Mesenchymal stem cell (in vitro differentiated cells and primary cell): ENCODE measurements at regions not wholly inside any gene's neighbourhood (a gene's known extent, or its start where the extent isn't known, plus 50 kb on each side); places are given as distances from the start of the nearest gene placed in this dataset.
A peak's percentile ranks its signal among the peaks of the same experiment; 100 is the strongest.

Source experiments
- DNase-seq: peaks from one replicate; pipeline ENCODE4 v3.0.0-alpha.2; 2013
- H2AFZ ChIP-seq: one replicate; pipeline ENCODE4 v1.6.1; 2013; ENCODE audit warnings: low read depth, mild to moderate bottlenecking, control low read depth, inconsistent platforms, low read length, moderate library complexity
- H2AK5ac ChIP-seq: 2 replicates; pipeline ENCODE4 v1.6.1; 2013; ENCODE audit warnings: low read length, moderate library complexity, mild to moderate bottlenecking, inconsistent platforms; ENCODE audit not compliant: severe bottlenecking
- H2BK120ac ChIP-seq: one replicate; pipeline ENCODE4 v1.6.1; 2013; ENCODE audit warnings: low read depth, mild to moderate bottlenecking, inconsistent platforms, low read length, moderate library complexity
- H2BK12ac ChIP-seq, 2 experiments: one replicate each; pipeline ENCODE4 v1.6.1; 2013; ENCODE audit warnings: inconsistent platforms in 2 of 2, low read length in 2 of 2, mild to moderate bottlenecking in 2 of 2, moderate library complexity in 2 of 2, control low read depth in 1 of 2
- H2BK15ac ChIP-seq: one replicate; pipeline ENCODE4 v1.6.1; 2013; ENCODE audit warnings: mild to moderate bottlenecking, low read depth, inconsistent platforms; ENCODE audit not compliant: poor library complexity, severe bottlenecking
- H2BK5ac ChIP-seq: 2 replicates; pipeline ENCODE4 v1.6.1; 2013; ENCODE audit warnings: low read depth, mild to moderate bottlenecking, low read length, control low read depth, inconsistent platforms; ENCODE audit not compliant: poor library complexity, severe bottlenecking
- H3K14ac ChIP-seq, 2 experiments: one replicate each; pipeline ENCODE4 v1.6.1; 2013; ENCODE audit warnings: inconsistent platforms in 2 of 2, low read length in 2 of 2, control low read depth in 1 of 2, mild to moderate bottlenecking in 1 of 2, moderate library complexity in 1 of 2
- H3K18ac ChIP-seq, 2 experiments: one replicate each; pipeline ENCODE4 v1.6.1; 2013; ENCODE audit warnings: inconsistent platforms in 2 of 2, low read length in 2 of 2, control low read depth in 1 of 2, low read depth in 1 of 2, mild to moderate bottlenecking in 1 of 2
- H3K23ac ChIP-seq, 2 experiments: one replicate each; pipeline ENCODE4 v1.6.1; 2013; ENCODE audit warnings: inconsistent platforms in 2 of 2, low read length in 2 of 2, mild to moderate bottlenecking in 2 of 2, moderate library complexity in 2 of 2, control low read depth in 1 of 2
- H3K27ac ChIP-seq: 2 replicates; pipeline ENCODE4 v1.5.1; 2013; ENCODE audit warnings: mild to moderate bottlenecking, moderate library complexity, low read length, control low read depth, inconsistent platforms; ENCODE audit not compliant: poor library complexity, severe bottlenecking
- H3K27me3 ChIP-seq, 2 experiments: 2 replicates each; pipeline versions ENCODE4 v1.6.1 to v1.7.0; 2013; ENCODE audit warnings: low read length in 2 of 2, mild to moderate bottlenecking in 2 of 2, moderate library complexity in 2 of 2, control low read depth in 1 of 2, inconsistent platforms in 1 of 2; ENCODE audit not compliant: control insufficient read depth in 1 of 2, insufficient read depth in 1 of 2
- H3K36me3 ChIP-seq, 2 experiments: 2 replicates each; pipeline versions ENCODE4 v1.6.1 to v1.7.0; 2013; ENCODE audit warnings: low read length in 2 of 2, control low read depth in 1 of 2, inconsistent platforms in 1 of 2, low read depth in 1 of 2, mild to moderate bottlenecking in 1 of 2; ENCODE audit not compliant: insufficient read depth in 2 of 2, control insufficient read depth in 1 of 2
- H3K4ac ChIP-seq, 2 experiments: one replicate each; pipeline ENCODE4 v1.6.1; 2013; ENCODE audit warnings: inconsistent platforms in 2 of 2, low read length in 2 of 2, mild to moderate bottlenecking in 2 of 2, moderate library complexity in 2 of 2, control low read depth in 1 of 2, low read depth in 1 of 2
- H3K4me1 ChIP-seq: 2 replicates; pipeline ENCODE4 v1.6.1; 2013; ENCODE audit warnings: low read depth, low read length, control low read depth; ENCODE audit not compliant: control insufficient read depth, insufficient read depth
- H3K4me2 ChIP-seq: 2 replicates; pipeline ENCODE4 v1.6.1; 2013; ENCODE audit warnings: low read length, mild to moderate bottlenecking, inconsistent platforms; ENCODE audit not compliant: poor library complexity, severe bottlenecking
- H3K4me3 ChIP-seq, 2 experiments: 2 replicates each; pipeline versions ENCODE4 v1.5.1 to v1.7.0; 2013; ENCODE audit warnings: low read length in 2 of 2, mild to moderate bottlenecking in 2 of 2, control low read depth in 1 of 2, low read depth in 1 of 2; ENCODE audit not compliant: insufficient read depth in 1 of 2
- H3K79me1 ChIP-seq: replicated peaks from 2 replicates; pipeline ENCODE4 v1.6.1; 2013; ENCODE audit warnings: mild to moderate bottlenecking, control low read depth, low read length, inconsistent platforms; ENCODE audit not compliant: poor library complexity, severe bottlenecking
- H3K9ac ChIP-seq: 2 replicates; pipeline ENCODE4 v1.7.0; 2013; ENCODE audit warnings: mild to moderate bottlenecking, low read length, moderate library complexity
- H3K9me3 ChIP-seq: 2 replicates; pipeline ENCODE4 v1.7.0; 2013; ENCODE audit warnings: mild to moderate bottlenecking, low read length; ENCODE audit not compliant: control insufficient read depth
- H4K8ac ChIP-seq: one replicate; pipeline ENCODE4 v1.6.1; 2013; ENCODE audit warnings: inconsistent platforms, mild to moderate bottlenecking, low read length, moderate library complexity
- H4K91ac ChIP-seq: one replicate; pipeline ENCODE4 v1.6.1; 2013; ENCODE audit warnings: mild to moderate bottlenecking, low read length, inconsistent platforms
- WGBS: methylation state at CpG from one replicate; pipeline ENCODE4 v1.1.7; 2013; ENCODE audit warnings: mixed read lengths; 5-methylcytosine and 5-hydroxymethylcytosine counted together

DNA sequence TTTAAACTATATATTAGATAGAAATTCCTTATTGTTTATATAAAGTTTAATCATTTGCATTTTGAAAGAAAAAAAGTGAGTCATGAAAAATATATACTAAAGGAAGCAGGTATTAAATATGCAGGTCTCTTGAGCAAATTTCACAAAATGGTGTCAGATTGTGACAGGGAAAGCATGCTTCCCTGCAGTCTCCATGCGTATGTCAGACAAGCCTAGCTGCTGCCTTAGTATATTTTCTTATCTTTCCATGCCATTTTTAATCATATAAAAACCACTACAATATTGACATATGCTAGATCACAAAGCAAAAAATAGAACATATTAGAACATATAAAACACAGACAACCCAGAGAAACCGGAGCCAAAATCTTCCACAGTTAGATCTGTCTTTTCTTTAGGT lies 1137.7 kb upstream of the DDX18 start:
- Histone ChIP-seq H3K4ac (no peak overlapping the region), H3K4me2 (no peak overlapping the region), H4K91ac (no peak overlapping the region), H2BK120ac (no peak overlapping the region), H2AFZ (no peak overlapping the region), H2BK15ac (no peak overlapping the region), H3K36me3 (no peaks in the 10 kb centered on the region), H3K79me1 (no peaks in the 10 kb centered on the region), H3K4me1 (no peaks in the 10 kb centered on the region), H3K27me3 (no peaks in the 10 kb centered on the region), H2AK5ac (no peak overlapping the region), H3K27ac (no peak overlapping the region), H3K23ac (no peak overlapping the region), H3K14ac (no peak overlapping the region), H2BK5ac (no peak overlapping the region), H3K9ac (no peak overlapping the region), H3K18ac (no peak overlapping the region), H4K8ac (no peak overlapping the region), H3K4me3 (no peak overlapping the region), H3K9me3 (peaks cover 29% of the 10 kb centered on the region), H2BK12ac (no peak overlapping the region)
- 72% methylated on average over 2 of the region's 2 CpGs for WGBS
- no peak for DNase-seq

DNA sequence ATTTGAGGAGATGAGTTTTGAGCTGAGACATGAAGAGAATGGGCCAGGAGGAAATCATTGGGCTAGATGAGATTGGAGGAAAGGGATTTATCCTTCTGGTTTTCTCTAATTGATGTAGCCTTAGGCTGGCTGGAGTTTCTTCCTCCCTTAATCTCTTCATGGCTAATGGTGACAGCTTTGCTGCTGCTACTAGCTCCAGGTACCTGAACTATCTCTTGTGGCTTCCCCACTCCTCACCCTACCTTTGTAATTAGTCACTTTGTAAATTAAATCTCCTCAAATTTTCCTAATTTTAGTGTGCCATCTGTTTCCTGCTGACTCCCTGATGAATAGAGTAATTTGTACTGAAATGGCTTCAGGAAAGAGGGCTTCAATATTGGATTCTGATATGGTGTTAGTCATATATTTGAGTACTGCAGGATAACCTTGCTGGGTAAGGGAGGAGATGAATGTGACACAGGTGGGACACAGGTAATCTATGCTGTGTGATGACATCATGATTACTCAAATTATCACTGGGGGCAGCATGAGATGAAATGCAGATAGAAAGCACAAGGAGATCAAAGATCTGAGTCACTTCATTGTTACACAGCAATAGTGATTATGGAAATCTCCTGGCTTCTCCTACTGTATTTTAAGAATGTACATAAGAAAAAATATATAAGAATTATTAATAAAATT lies 1134.1 kb upstream of the DDX18 start:
- Histone ChIP-seq H2BK12ac (no peak overlapping the region), H2BK5ac (no peak overlapping the region), H2AK5ac (no peak overlapping the region), H3K4ac (no peak overlapping the region), H3K14ac (no peak overlapping the region), H2BK120ac (no peak overlapping the region), H2AFZ (no peak overlapping the region), H3K27me3 (no peaks in the 10 kb centered on the region), H3K27ac (no peak overlapping the region), H3K4me2 (no peak overlapping the region), H4K8ac (no peak overlapping the region), H3K9ac (no peak overlapping the region), H3K23ac (no peak overlapping the region), H3K79me1 (no peaks in the 10 kb centered on the region), H3K36me3 (no peaks in the 10 kb centered on the region), H2BK15ac (no peak overlapping the region), H3K18ac (no peak overlapping the region), H3K4me3 (no peak overlapping the region), H3K4me1 (no peaks in the 10 kb centered on the region), H3K9me3 (peaks cover 9% of the 10 kb centered on the region), H4K91ac (no peak overlapping the region)
- no peak for DNase-seq

DNA sequence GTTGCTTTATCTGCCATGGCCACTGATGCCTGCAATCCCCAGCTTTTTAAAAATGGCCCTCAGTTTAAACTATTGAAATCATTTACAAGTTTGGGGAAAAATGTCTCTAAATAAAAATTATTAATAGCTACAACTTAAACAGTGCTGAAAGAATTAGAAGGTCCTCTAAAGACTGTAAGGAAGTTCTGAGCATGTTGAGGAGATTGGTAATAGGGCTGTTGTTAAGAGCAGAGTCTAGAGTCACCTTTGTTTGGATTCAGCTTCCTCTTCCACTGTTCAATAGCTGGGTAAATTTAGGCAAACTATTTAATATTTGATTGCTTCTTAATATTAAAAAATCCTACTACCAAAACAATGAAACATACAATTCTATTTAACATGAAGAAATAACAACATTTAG lies 1127.1 kb upstream of the DDX18 start:
- no peak overlapping the region for H2BK12ac ChIP-seq
- no peak for DNase-seq
- no peak overlapping the region for H2BK120ac ChIP-seq
- H3K18ac ChIP-seq = no peak overlapping the region
- H4K91ac ChIP-seq = no peak overlapping the region
- no peak overlapping the region for H3K9ac ChIP-seq
- no peak overlapping the region for H2BK15ac ChIP-seq
- no peaks in the 10 kb centered on the region for H3K4me1 ChIP-seq
- H2BK5ac ChIP-seq = no peak overlapping the region
- H2AFZ ChIP-seq = no peak overlapping the region
- no peaks in the 10 kb centered on the region for H3K79me1 ChIP-seq
- H3K4me2 ChIP-seq = no peak overlapping the region
- no peaks in the 10 kb centered on the region for H3K27me3 ChIP-seq
- H3K4ac ChIP-seq = no peak overlapping the region
- peaks cover 8% of the 10 kb centered on the region for H3K9me3 ChIP-seq
- no peak overlapping the region for H3K4me3 ChIP-seq
- no peak overlapping the region for H4K8ac ChIP-seq
- no peak overlapping the region for H3K27ac ChIP-seq
- H3K14ac ChIP-seq = no peak overlapping the region
- no peak overlapping the region for H3K23ac ChIP-seq
- H3K36me3 ChIP-seq = no peaks in the 10 kb centered on the region
- H2AK5ac ChIP-seq = no peak overlapping the region

DNA sequence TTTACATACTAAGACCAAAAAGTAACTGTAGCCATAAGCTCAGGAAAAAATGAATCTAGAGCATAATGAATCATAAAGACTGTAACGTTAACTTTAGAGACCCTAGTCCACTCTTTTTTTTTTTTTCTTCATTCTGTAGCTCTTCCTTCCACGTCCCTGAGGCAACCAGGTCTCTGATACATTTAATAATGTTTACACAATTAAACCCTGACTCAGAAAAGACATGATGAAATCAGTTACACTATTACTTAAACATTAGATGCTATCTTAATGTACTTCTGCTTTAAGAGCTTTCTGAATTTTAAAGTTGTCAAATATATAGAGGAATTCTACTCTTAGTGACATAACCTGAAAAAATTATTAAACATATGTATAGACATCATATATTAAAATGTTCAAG lies 1121.5 kb upstream of the DDX18 start:
- no peaks in the 10 kb centered on the region for H3K4me1 ChIP-seq
- H3K4ac ChIP-seq = no peak overlapping the region
- H2BK12ac ChIP-seq = no peak overlapping the region
- no peak overlapping the region for H3K4me2 ChIP-seq
- H3K14ac ChIP-seq = no peak overlapping the region
- WGBS = 54% methylated on average over 2 of the region's 2 CpGs
- H3K27ac ChIP-seq = no peak overlapping the region
- no peak overlapping the region for H2BK15ac ChIP-seq
- peaks cover 9% of the 10 kb centered on the region for H3K9me3 ChIP-seq
- peak; percentile 39 for DNase-seq
- no peak overlapping the region for H4K91ac ChIP-seq
- H3K79me1 ChIP-seq = no peaks in the 10 kb centered on the region
- no peaks in the 10 kb centered on the region for H3K27me3 ChIP-seq
- no peaks in the 10 kb centered on the region for H3K36me3 ChIP-seq
- H3K4me3 ChIP-seq = no peak overlapping the region
- no peak overlapping the region for H2AK5ac ChIP-seq
- H2BK120ac ChIP-seq = no peak overlapping the region
- H3K18ac ChIP-seq = no peak overlapping the region
- no peak overlapping the region for H3K9ac ChIP-seq
- no peak overlapping the region for H2AFZ ChIP-seq
- H4K8ac ChIP-seq = no peak overlapping the region
- H2BK5ac ChIP-seq = no peak overlapping the region
- no peak overlapping the region for H3K23ac ChIP-seq
